HEK293T (cell line): ENCODE measurements at regions not wholly inside any gene's neighbourhood (a gene's known extent, or its start where the extent isn't known, plus 50 kb on each side); places are given as distances from the start of the nearest gene placed in this dataset.

ENCODE experiments used
- CTCF ChIA-PET: fragments of 350-600 bp; formaldehyde crosslinking; extraction: SDS; loops from one replicate; lab custom pipeline; 2021; ENCODE audit warnings: antibody characterized with exemption, inconsistent platforms; lab: Yijun Ruan, JAX
- POLR2A ChIA-PET: fragments of 350-600 bp; formaldehyde crosslinking; extraction: SDS; loops from one replicate; lab custom pipeline; 2020; ENCODE audit warnings: antibody characterized with exemption, inconsistent platforms; lab: Yijun Ruan, JAX
- DNase-seq: peaks from one replicate; pipeline ENCODE4 v3.0.0; 2012; ENCODE audit warnings: mixed read lengths; ENCODE audit errors: extremely low spot score
- ARNT ChIP-seq: fragments of 450-650 bp; IDR thresholded peaks from 2 replicates; pipeline ENCODE4 v1.6.1; 2017; ENCODE audit warnings: mild to moderate bottlenecking
- BHLHE40 ChIP-seq: fragments of 450-650 bp; IDR thresholded peaks from 2 replicates; pipeline ENCODE4 v1.6.1; 2016; ENCODE audit warnings: mild to moderate bottlenecking, moderate library complexity, borderline replicate concordance
- CTBP1 ChIP-seq: fragments of 450-650 bp; IDR thresholded peaks from 2 replicates; pipeline ENCODE4 v1.6.1; 2016; ENCODE audit warnings: borderline replicate concordance
- ELF4 ChIP-seq: fragments of 450-650 bp; IDR thresholded peaks from 2 replicates; pipeline ENCODE4 v1.6.1; 2017; ENCODE audit warnings: antibody characterized with exemption
- FOXA1 ChIP-seq: fragments of 450-650 bp; IDR thresholded peaks from 2 replicates; pipeline ENCODE4 v1.6.1; 2016; ENCODE audit warnings: mild to moderate bottlenecking
- FOXK2 ChIP-seq: fragments of 450-650 bp; IDR thresholded peaks from 2 replicates; pipeline ENCODE4 v1.6.1; 2016; ENCODE audit warnings: mild to moderate bottlenecking
- FOXM1 ChIP-seq: fragments of 450-650 bp; IDR thresholded peaks from 2 replicates; pipeline ENCODE4 v1.6.1; 2017; ENCODE audit warnings: mild to moderate bottlenecking, borderline replicate concordance
- HDGF ChIP-seq: fragments of 450-650 bp; IDR thresholded peaks from 2 replicates; pipeline ENCODE4 v1.6.1; 2017; ENCODE audit warnings: antibody characterized with exemption, borderline replicate concordance
- L3MBTL2 ChIP-seq: fragments of 450-650 bp; conservative IDR thresholded peaks from 2 replicates; pipeline ENCODE4 v1.6.1; 2016; ENCODE audit warnings: mild to moderate bottlenecking
- LEF1 ChIP-seq: fragments of 450-650 bp; IDR thresholded peaks from 2 replicates; pipeline ENCODE4 v1.6.1; 2017; ENCODE audit warnings: mild to moderate bottlenecking, borderline replicate concordance
- NFRKB ChIP-seq: fragments of 450-650 bp; IDR thresholded peaks from 2 replicates; pipeline ENCODE4 v1.6.1; 2016; ENCODE audit warnings: mild to moderate bottlenecking, moderate library complexity
- SP1 ChIP-seq: fragments of 450-650 bp; IDR thresholded peaks from 2 replicates; pipeline ENCODE4 v1.6.1; 2017
- SUZ12 ChIP-seq: fragments of 450-650 bp; IDR thresholded peaks from 2 replicates; pipeline ENCODE4 v1.6.1; 2016; ENCODE audit warnings: mild to moderate bottlenecking
- TARDBP ChIP-seq: fragments of 450-650 bp; IDR thresholded peaks from 2 replicates; pipeline ENCODE4 v1.6.1; 2016
- ZNF384 ChIP-seq: fragments of 450-650 bp; IDR thresholded peaks from 2 replicates; pipeline ENCODE4 v1.6.1; 2016
- TF ChIP-seq, protein P1 (sequence below): fragments of 450-650 bp; IDR thresholded peaks from 2 replicates; pipeline ENCODE4 v1.6.1; 2016

GRCh38 chr1:8145545-8146202 is 119.6 kb upstream of the ERRFI1 start:
- DNase-seq, result no peak
- POLR2A ChIA-PET, result no interaction called here
- TF ChIP-seq HDGF (no peak), SP1 (no peak), LEF1 (no peak), ARNT (no peak), FOXK2 (no peak), FOXM1 (no peak), ZNF384 (no peak), BHLHE40 (no peak), L3MBTL2 (no peak), FOXA1 (no peak), NFRKB (no peak), CTBP1 (no peak), SUZ12 (no peak), TARDBP (no peak), ELF4 (no peak)
- TF ChIP-seq, protein P1, sequence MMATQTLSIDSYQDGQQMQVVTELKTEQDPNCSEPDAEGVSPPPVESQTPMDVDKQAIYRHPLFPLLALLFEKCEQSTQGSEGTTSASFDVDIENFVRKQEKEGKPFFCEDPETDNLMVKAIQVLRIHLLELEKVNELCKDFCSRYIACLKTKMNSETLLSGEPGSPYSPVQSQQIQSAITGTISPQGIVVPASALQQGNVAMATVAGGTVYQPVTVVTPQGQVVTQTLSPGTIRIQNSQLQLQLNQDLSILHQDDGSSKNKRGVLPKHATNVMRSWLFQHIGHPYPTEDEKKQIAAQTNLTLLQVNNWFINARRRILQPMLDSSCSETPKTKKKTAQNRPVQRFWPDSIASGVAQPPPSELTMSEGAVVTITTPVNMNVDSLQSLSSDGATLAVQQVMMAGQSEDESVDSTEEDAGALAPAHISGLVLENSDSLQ, result no peak
- CTCF ChIA-PET, result no interaction called here

- POLR2A ChIA-PET, result no interaction called here
- no peak for DNase-seq
- TF ChIP-seq ARNT (no peak), FOXK2 (no peak), FOXA1 (no peak), ZNF384 (no peak), HDGF (no peak)
- TF ChIP-seq, protein P1, result no peak
- CTCF ChIA-PET, result no interaction called here
Observed at GRCh38 chr1:8144323-8144722, 118.2 kb upstream of the ERRFI1 start.

DNA sequence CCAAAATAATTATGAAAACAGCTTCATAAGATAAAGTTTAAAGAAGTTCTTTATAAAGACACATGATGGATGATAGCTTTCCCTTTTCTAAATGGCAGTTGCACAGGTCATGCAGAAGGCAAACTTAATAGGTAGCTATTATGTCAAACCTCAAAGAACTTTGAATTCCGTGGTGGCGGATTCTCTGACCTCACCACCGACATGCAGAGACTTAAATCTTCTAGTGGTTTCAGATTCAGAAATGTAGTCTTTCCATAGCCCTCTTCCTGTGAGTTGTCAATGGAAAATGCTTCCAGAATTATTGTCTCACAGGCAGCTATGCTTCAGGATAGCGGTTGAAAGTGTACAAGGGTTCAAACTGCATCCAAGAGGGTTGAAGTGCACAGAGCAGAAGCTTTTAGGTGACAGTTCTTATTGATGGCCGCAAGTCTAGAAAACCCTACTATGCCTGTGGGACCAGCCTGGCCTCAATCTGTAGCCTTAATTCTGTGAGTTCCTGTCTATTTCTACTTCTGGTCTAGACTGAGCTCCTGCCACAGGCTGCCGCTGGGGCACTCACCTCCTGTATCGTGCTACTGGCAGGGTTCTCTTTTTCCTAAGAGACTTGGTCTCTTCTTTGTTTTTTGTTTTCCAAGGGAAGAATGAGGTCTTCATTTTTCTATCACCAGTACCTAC is 117.0 kb upstream of the ERRFI1 start:
- no peak for DNase-seq
- POLR2A ChIA-PET, result interaction anchor here (1.3 kb wide), 1 partner anchor 21 kb away, joined by 4 read pairs; no protein-coding TSS in a partner anchor
- TF ChIP-seq, protein P1, result peak; percentile 2; the same call in 1 of the 2 replicates
- no peak for TF ChIP-seq HDGF
- TF ChIP-seq NFRKB, result no peak
- CTCF ChIA-PET, result interaction anchor here (1.2 kb wide), 1 partner anchor 13 kb away, joined by 7 read pairs; no protein-coding TSS in a partner anchor

- ChIA-PET CTCF (no interaction called here), POLR2A (no interaction called here)
- DNase-seq, result no peak
- TF ChIP-seq LEF1 (no peak), FOXK2 (no peak), CTBP1 (no peak), TARDBP (no peak), ZNF384 (no peak), ELF4 (no peak), L3MBTL2 (no peak), ARNT (no peak), SUZ12 (no peak), FOXA1 (no peak), NFRKB (no peak), SP1 (no peak), BHLHE40 (no peak), FOXM1 (no peak), HDGF (no peak)
- TF ChIP-seq, protein P1, result no peak
Observed at GRCh38 chr1:8139941-8140340, 113.8 kb upstream of the ERRFI1 start.

DNA sequence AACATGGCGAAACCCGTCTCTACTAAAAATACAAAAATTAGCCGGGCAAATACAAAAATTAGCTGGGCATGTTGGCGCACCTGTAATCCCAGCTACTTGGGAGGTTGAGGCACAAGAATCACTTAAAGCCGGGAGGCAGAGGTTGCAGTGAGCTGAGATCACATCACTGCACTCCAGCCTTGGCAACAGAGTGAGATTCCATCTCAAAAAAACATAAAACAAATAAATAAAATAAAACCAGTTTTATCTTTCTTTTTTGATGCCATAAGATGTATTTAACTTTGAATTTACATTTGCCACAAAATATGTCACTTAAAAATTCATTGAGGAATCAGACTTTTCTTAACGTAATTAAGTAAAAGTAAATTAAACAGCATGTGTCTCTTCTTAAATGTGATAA is 113.3 kb upstream of the ERRFI1 start:
- TF ChIP-seq FOXM1 (no peak), CTBP1 (no peak), FOXA1 (no peak), ZNF384 (no peak), FOXK2 (no peak), BHLHE40 (no peak), SP1 (no peak), NFRKB (no peak), ELF4 (no peak), LEF1 (no peak), TARDBP (no peak), SUZ12 (no peak), L3MBTL2 (no peak)
- TF ChIP-seq, protein P1, result no peak
- ChIA-PET POLR2A (no interaction called here), CTCF (no interaction called here)
- no peak for DNase-seq
